ENCODE measurements at regions not wholly inside any gene's neighbourhood (a gene's known extent, or its start where the extent isn't known, plus 50 kb on each side); places are given as distances from the start of the nearest gene placed in this dataset.
"Not testable (repeated sequence)": the region's sequence is repeated elsewhere in the genome, so short reads cannot be mapped to it uniquely, and the experiment has no call there.

- H3K9me3 ChIP-seq (ENCODE audit: control insufficient read depth, low read length); H3K36me3 ChIP-seq (ENCODE audit: control insufficient read depth in 1 of 2, insufficient read depth in 2 of 2, low read depth in 1 of 2, low read length in 2 of 2); H4K8ac ChIP-seq (ENCODE audit: low read length); H2BK5ac ChIP-seq (ENCODE audit: low read depth, low read length, poor library complexity, severe bottlenecking); H4K91ac ChIP-seq (ENCODE audit: low read length); H3K14ac ChIP-seq (ENCODE audit: low read length in 2 of 2); H3K23ac ChIP-seq (ENCODE audit: low read length in 2 of 2); H3K9ac ChIP-seq (ENCODE audit: low read length); H2AFZ ChIP-seq (ENCODE audit: low read depth, low read length); H3K18ac ChIP-seq (ENCODE audit: low read depth in 1 of 2, low read length in 2 of 2); H3K79me1 ChIP-seq (replicated peaks; ENCODE audit: low read length, poor library complexity, severe bottlenecking); H2AK5ac ChIP-seq (ENCODE audit: low read length, severe bottlenecking); H3K4me1 ChIP-seq (ENCODE audit: control insufficient read depth, insufficient read depth, low read depth, low read length); H3K27ac ChIP-seq (ENCODE audit: low read length, poor library complexity, severe bottlenecking); H3K4me3 ChIP-seq (ENCODE audit: insufficient read depth in 1 of 2, low read depth in 1 of 2, low read length in 2 of 2); DNase-seq; H3K27me3 ChIP-seq (ENCODE audit: control insufficient read depth in 1 of 2, insufficient read depth in 1 of 2, low read length in 2 of 2); H3K4ac ChIP-seq (ENCODE audit: low read depth in 1 of 2, low read length in 2 of 2); H2BK15ac ChIP-seq (ENCODE audit: low read depth, poor library complexity, severe bottlenecking); H2BK120ac ChIP-seq (ENCODE audit: low read depth, low read length); H3K4me2 ChIP-seq (ENCODE audit: low read length, poor library complexity, severe bottlenecking); H2BK12ac ChIP-seq (ENCODE audit: low read length in 2 of 2): not testable (repeated sequence)
- WGBS, result 77% methylated on average over 9 of the region's 9 CpGs
These were observed 404.4 kb downstream of the METTL4 start for GRCh38 chr18:2166876-2167275.

- Histone ChIP-seq H2BK15ac (ENCODE audit: low read depth, poor library complexity, severe bottlenecking) (no peak overlapping the region), H2BK12ac (ENCODE audit: low read length in 2 of 2) (no peak overlapping the region), H4K91ac (ENCODE audit: low read length) (no peak overlapping the region), H2AFZ (ENCODE audit: low read depth, low read length) (no peak overlapping the region), H3K23ac (ENCODE audit: low read length in 2 of 2) (no peak overlapping the region), H2BK5ac (ENCODE audit: low read depth, low read length, poor library complexity, severe bottlenecking) (no peak overlapping the region), H3K27ac (ENCODE audit: low read length, poor library complexity, severe bottlenecking) (no peak overlapping the region), H3K18ac (ENCODE audit: low read depth in 1 of 2, low read length in 2 of 2) (no peak overlapping the region), H3K36me3 (ENCODE audit: control insufficient read depth in 1 of 2, insufficient read depth in 2 of 2, low read depth in 1 of 2, low read length in 2 of 2) (no peaks in the 10 kb centered on the region), H3K9me3 (ENCODE audit: control insufficient read depth, low read length) (peaks cover 4% of the 10 kb centered on the region), H3K79me1 (replicated peaks; ENCODE audit: low read length, poor library complexity, severe bottlenecking) (no peaks in the 10 kb centered on the region), H3K9ac (ENCODE audit: low read length) (no peak overlapping the region), H3K4me1 (ENCODE audit: control insufficient read depth, insufficient read depth, low read depth, low read length) (no peaks in the 10 kb centered on the region), H2BK120ac (ENCODE audit: low read depth, low read length) (no peak overlapping the region), H3K4me2 (ENCODE audit: low read length, poor library complexity, severe bottlenecking) (no peak overlapping the region), H3K4me3 (ENCODE audit: insufficient read depth in 1 of 2, low read depth in 1 of 2, low read length in 2 of 2) (no peak overlapping the region), H3K27me3 (ENCODE audit: control insufficient read depth in 1 of 2, insufficient read depth in 1 of 2, low read length in 2 of 2) (no peaks in the 10 kb centered on the region), H2AK5ac (ENCODE audit: low read length, severe bottlenecking) (no peak overlapping the region), H3K14ac (ENCODE audit: low read length in 2 of 2) (no peak overlapping the region), H4K8ac (ENCODE audit: low read length) (no peak overlapping the region), H3K4ac (ENCODE audit: low read depth in 1 of 2, low read length in 2 of 2) (no peak overlapping the region)
- WGBS, result 67% methylated on average over 4 of the region's 5 CpGs
- no peak for DNase-seq
These were observed 403.3 kb downstream of the METTL4 start for GRCh38 chr18:2168022-2168421.

GRCh38 chr18:2169656-2170055, 401.6 kb downstream of the METTL4 start:
- no peak overlapping the region for H3K23ac ChIP-seq (ENCODE audit: low read length in 2 of 2)
- no peak overlapping the region for H3K27ac ChIP-seq (ENCODE audit: low read length, poor library complexity, severe bottlenecking)
- H3K4me3 ChIP-seq (ENCODE audit: insufficient read depth in 1 of 2, low read depth in 1 of 2, low read length in 2 of 2), result no peak overlapping the region
- H3K14ac ChIP-seq (ENCODE audit: low read length in 2 of 2), result no peak overlapping the region
- H2BK120ac ChIP-seq (ENCODE audit: low read depth, low read length), result no peak overlapping the region
- H3K9me3 ChIP-seq (ENCODE audit: control insufficient read depth, low read length), result peaks cover 4% of the 10 kb centered on the region
- no peak overlapping the region for H2AFZ ChIP-seq (ENCODE audit: low read depth, low read length)
- no peak overlapping the region for H2BK5ac ChIP-seq (ENCODE audit: low read depth, low read length, poor library complexity, severe bottlenecking)
- no peaks in the 10 kb centered on the region for H3K27me3 ChIP-seq (ENCODE audit: control insufficient read depth in 1 of 2, insufficient read depth in 1 of 2, low read length in 2 of 2)
- H2BK12ac ChIP-seq (ENCODE audit: low read length in 2 of 2), result no peak overlapping the region
- no peak overlapping the region for H2BK15ac ChIP-seq (ENCODE audit: low read depth, poor library complexity, severe bottlenecking)
- H3K79me1 ChIP-seq (replicated peaks; ENCODE audit: low read length, poor library complexity, severe bottlenecking), result no peaks in the 10 kb centered on the region
- no peaks in the 10 kb centered on the region for H3K4me1 ChIP-seq (ENCODE audit: control insufficient read depth, insufficient read depth, low read depth, low read length)
- H4K8ac ChIP-seq (ENCODE audit: low read length), result no peak overlapping the region
- H3K36me3 ChIP-seq (ENCODE audit: control insufficient read depth in 1 of 2, insufficient read depth in 2 of 2, low read depth in 1 of 2, low read length in 2 of 2), result no peaks in the 10 kb centered on the region
- no peak overlapping the region for H2AK5ac ChIP-seq (ENCODE audit: low read length, severe bottlenecking)
- H3K18ac ChIP-seq (ENCODE audit: low read depth in 1 of 2, low read length in 2 of 2), result no peak overlapping the region
- no peak overlapping the region for H3K4me2 ChIP-seq (ENCODE audit: low read length, poor library complexity, severe bottlenecking)
- no peak for DNase-seq
- no peak overlapping the region for H3K9ac ChIP-seq (ENCODE audit: low read length)
- no peak overlapping the region for H3K4ac ChIP-seq (ENCODE audit: low read depth in 1 of 2, low read length in 2 of 2)
- H4K91ac ChIP-seq (ENCODE audit: low read length), result no peak overlapping the region

GRCh38 chr18:2171840-2172625, 399.3 kb downstream of the METTL4 start:
- DNase-seq, result no peak
- Histone ChIP-seq H3K23ac (ENCODE audit: low read length in 2 of 2) (no peak overlapping the region), H2BK120ac (ENCODE audit: low read depth, low read length) (no peak overlapping the region), H3K4me3 (ENCODE audit: insufficient read depth in 1 of 2, low read depth in 1 of 2, low read length in 2 of 2) (no peak overlapping the region), H2BK5ac (ENCODE audit: low read depth, low read length, poor library complexity, severe bottlenecking) (no peak overlapping the region), H4K8ac (ENCODE audit: low read length) (no peak overlapping the region), H3K4me1 (ENCODE audit: control insufficient read depth, insufficient read depth, low read depth, low read length) (no peaks in the 10 kb centered on the region), H3K18ac (ENCODE audit: low read depth in 1 of 2, low read length in 2 of 2) (no peak overlapping the region), H2BK15ac (ENCODE audit: low read depth, poor library complexity, severe bottlenecking) (no peak overlapping the region), H3K4ac (ENCODE audit: low read depth in 1 of 2, low read length in 2 of 2) (no peak overlapping the region), H2BK12ac (ENCODE audit: low read length in 2 of 2) (no peak overlapping the region), H3K14ac (ENCODE audit: low read length in 2 of 2) (no peak overlapping the region), H4K91ac (ENCODE audit: low read length) (no peak overlapping the region), H3K9me3 (ENCODE audit: control insufficient read depth, low read length) (peaks cover 4% of the 10 kb centered on the region), H3K27me3 (ENCODE audit: control insufficient read depth in 1 of 2, insufficient read depth in 1 of 2, low read length in 2 of 2) (no peaks in the 10 kb centered on the region), H3K4me2 (ENCODE audit: low read length, poor library complexity, severe bottlenecking) (no peak overlapping the region), H2AFZ (ENCODE audit: low read depth, low read length) (no peak overlapping the region), H3K9ac (ENCODE audit: low read length) (no peak overlapping the region), H3K36me3 (ENCODE audit: control insufficient read depth in 1 of 2, insufficient read depth in 2 of 2, low read depth in 1 of 2, low read length in 2 of 2) (no peaks in the 10 kb centered on the region), H2AK5ac (ENCODE audit: low read length, severe bottlenecking) (no peak overlapping the region), H3K79me1 (replicated peaks; ENCODE audit: low read length, poor library complexity, severe bottlenecking) (no peaks in the 10 kb centered on the region), H3K27ac (ENCODE audit: low read length, poor library complexity, severe bottlenecking) (no peak overlapping the region)
- WGBS, result 32% methylated on average over 3 of the region's 5 CpGs
